ENCODE measurements at regions not wholly inside any gene's neighbourhood (a gene's known extent, or its start where the extent isn't known, plus 50 kb on each side); places are given as distances from the start of the nearest gene placed in this dataset.

DNA sequence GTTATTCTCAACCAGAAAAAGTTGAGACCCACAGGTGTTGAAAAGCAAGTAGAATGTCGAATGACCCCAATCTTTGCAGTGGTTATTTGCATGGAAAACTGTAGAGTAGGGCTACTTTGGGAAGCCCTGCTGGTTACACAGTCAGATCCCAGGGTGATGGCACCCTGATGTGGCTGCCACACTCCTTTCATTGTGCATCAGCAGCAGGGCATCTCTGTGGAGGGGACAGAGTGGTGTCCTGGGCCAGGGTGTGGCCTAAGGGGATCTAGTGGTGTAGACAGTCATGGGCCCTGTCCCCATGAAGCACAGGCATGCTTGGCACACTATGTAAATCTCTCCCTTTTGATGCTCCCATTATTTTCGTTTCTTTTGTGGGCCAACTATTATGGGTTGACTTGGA lies 199.4 kb upstream of the NAV2 start:
- TF ChIP-seq CTCF (IDR thresholded peaks at IDR 0.05; ENCODE audit: insufficient read depth, low read depth, low read length) (no peak), EZH2 (IDR thresholded peaks at IDR 0.05; ENCODE audit: insufficient read depth, low read length) (no peak)
